MM.1S (cell line): ENCODE measurements at regions not wholly inside any gene's neighbourhood (a gene's known extent, or its start where the extent isn't known, plus 50 kb on each side); places are given as distances from the start of the nearest gene placed in this dataset.

ENCODE experiments used
- EZH2 ChIP-seq: fragments of 300-600 bp; sonication (generic); optimal IDR thresholded peaks from 2 replicates; pipeline ENCODE3; 2017; ENCODE audit warnings: low read depth, mild to moderate bottlenecking, antibody characterized with exemption, low read length, mixed read lengths
- EZH2phosphoT487 ChIP-seq: fragments of 300-600 bp; sonication (generic); IDR thresholded peaks from 2 replicates; pipeline ENCODE4 v1.6.1; 2018; ENCODE audit warnings: antibody characterized with exemption, low read length
- TF ChIP-seq, protein P1 (sequence below): fragments of 300-600 bp; sonication (generic); IDR thresholded peaks from 2 replicates; pipeline ENCODE4 v1.5.1; 2016; ENCODE audit warnings: antibody characterized with exemption, low read length, mixed read lengths

- TF ChIP-seq, protein P1, sequence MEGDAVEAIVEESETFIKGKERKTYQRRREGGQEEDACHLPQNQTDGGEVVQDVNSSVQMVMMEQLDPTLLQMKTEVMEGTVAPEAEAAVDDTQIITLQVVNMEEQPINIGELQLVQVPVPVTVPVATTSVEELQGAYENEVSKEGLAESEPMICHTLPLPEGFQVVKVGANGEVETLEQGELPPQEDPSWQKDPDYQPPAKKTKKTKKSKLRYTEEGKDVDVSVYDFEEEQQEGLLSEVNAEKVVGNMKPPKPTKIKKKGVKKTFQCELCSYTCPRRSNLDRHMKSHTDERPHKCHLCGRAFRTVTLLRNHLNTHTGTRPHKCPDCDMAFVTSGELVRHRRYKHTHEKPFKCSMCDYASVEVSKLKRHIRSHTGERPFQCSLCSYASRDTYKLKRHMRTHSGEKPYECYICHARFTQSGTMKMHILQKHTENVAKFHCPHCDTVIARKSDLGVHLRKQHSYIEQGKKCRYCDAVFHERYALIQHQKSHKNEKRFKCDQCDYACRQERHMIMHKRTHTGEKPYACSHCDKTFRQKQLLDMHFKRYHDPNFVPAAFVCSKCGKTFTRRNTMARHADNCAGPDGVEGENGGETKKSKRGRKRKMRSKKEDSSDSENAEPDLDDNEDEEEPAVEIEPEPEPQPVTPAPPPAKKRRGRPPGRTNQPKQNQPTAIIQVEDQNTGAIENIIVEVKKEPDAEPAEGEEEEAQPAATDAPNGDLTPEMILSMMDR, result no peak
- no peak for TF ChIP-seq EZH2
- TF ChIP-seq EZH2phosphoT487, result no peak
Measured at GRCh38 chr3:17947833-17948232, 205.4 kb upstream of the TBC1D5 start.
